Thoracic aorta (tissue), 2 donors: ENCODE measurements at regions not wholly inside any gene's neighbourhood (a gene's known extent, or its start where the extent isn't known, plus 50 kb on each side); places are given as distances from the start of the nearest gene placed in this dataset.

Source experiments
- ATAC-seq: fragments of 150-250 bp; one replicate; pipeline ENCODE4 v1.8.0; 2017; ENCODE audit warnings: low read depth; ENCODE audit not compliant: insufficient number of reproducible peaks, low FRiP score
- DNase-seq: peaks from one replicate; pipeline ENCODE4 v3.0.0-alpha.2; 2020; ENCODE audit warnings: low spot score
- H3K27ac ChIP-seq, 2 donors: fragments of 200-600 bp; sonication (generic); 1 replicate in 1 of 2; 2 replicates in 1 of 2; pipeline ENCODE4 v1.5.1; 2016; ENCODE audit warnings: mild to moderate bottlenecking in 2 of 2, moderate library complexity in 2 of 2
- H3K27me3 ChIP-seq: fragments of 200-600 bp; sonication (generic); replicated peaks from 2 replicates; pipeline ENCODE4 v1.6.0; 2016; ENCODE audit warnings: mild to moderate bottlenecking; ENCODE audit not compliant: insufficient read depth
- H3K36me3 ChIP-seq: fragments of 200-600 bp; sonication (generic); one replicate; pipeline ENCODE4 v1.5.1; 2016
- H3K4me1 ChIP-seq, 2 donors: fragments of 200-600 bp; sonication (generic); 1 replicate in 1 of 2; 2 replicates in 1 of 2; pipeline versions ENCODE4 v1.5.1 to v1.6.0; 2016; ENCODE audit warnings: low read depth in 2 of 2, mild to moderate bottlenecking in 1 of 2; ENCODE audit not compliant: control insufficient read depth in 1 of 2
- H3K4me3 ChIP-seq: fragments of 200-600 bp; sonication (generic); 2 replicates; pipeline ENCODE4 v1.5.1; 2016; ENCODE audit warnings: mild to moderate bottlenecking
- H3K9me3 ChIP-seq: fragments of 200-600 bp; sonication (generic); 2 replicates; pipeline ENCODE4 v1.5.1; 2016
- TF ChIP-seq, protein P1 (sequence below): fragments of 200-600 bp; sonication (generic); IDR thresholded peaks from one replicate; pipeline ENCODE4 v1.5.1; 2019; ENCODE audit warnings: antibody characterized with exemption

DNA sequence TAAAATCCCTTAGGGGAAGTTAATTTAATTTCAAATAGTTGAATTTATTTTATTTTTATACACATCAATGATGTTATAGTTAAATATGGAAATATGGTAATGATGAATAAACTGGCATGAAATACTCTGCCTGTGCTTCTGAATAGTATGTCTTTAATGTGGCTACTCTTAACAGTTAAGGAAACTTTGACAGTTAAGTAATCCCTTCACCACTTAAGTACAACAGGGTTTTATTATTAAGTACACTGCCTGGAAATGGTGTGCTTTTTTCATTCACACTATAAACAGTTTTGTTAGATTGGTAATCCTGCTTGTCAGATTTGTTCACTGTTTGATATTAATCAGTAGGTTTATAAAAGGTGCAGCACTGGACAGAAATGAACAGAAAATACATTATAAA lies 412.0 kb upstream of the ZEB2 start:
- Histone ChIP-seq H3K27ac (no peak overlapping the region), H3K36me3 (no peaks in the 10 kb centered on the region), H3K27me3 (no peaks in the 10 kb centered on the region), H3K4me1 (peaks cover 8 to 13% of the 10 kb centered on the region in 2 donors), H3K4me3 (no peak overlapping the region), H3K9me3 (peaks cover 10% of the 10 kb centered on the region)
- TF ChIP-seq, protein P1, sequence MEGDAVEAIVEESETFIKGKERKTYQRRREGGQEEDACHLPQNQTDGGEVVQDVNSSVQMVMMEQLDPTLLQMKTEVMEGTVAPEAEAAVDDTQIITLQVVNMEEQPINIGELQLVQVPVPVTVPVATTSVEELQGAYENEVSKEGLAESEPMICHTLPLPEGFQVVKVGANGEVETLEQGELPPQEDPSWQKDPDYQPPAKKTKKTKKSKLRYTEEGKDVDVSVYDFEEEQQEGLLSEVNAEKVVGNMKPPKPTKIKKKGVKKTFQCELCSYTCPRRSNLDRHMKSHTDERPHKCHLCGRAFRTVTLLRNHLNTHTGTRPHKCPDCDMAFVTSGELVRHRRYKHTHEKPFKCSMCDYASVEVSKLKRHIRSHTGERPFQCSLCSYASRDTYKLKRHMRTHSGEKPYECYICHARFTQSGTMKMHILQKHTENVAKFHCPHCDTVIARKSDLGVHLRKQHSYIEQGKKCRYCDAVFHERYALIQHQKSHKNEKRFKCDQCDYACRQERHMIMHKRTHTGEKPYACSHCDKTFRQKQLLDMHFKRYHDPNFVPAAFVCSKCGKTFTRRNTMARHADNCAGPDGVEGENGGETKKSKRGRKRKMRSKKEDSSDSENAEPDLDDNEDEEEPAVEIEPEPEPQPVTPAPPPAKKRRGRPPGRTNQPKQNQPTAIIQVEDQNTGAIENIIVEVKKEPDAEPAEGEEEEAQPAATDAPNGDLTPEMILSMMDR: no peak
- no peak for DNase-seq
- no peak for ATAC-seq

DNA sequence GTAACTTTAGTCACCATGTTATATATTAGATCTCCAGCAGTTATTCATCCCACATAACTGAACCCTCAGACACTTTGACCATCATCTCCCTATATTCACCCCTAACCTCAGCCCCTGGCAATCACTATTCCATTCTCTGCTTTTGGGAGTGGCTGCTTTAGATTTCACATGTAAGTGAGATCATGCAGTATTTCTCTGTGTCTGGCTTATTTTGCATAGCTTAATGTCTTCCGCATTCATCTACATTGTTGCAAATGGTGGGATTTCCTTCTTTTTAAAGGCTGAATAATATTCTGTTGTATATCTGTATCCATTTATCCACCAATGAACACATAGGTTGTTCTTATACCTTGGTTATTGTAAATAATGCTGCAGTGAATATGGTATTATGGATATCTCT lies 411.6 kb upstream of the ZEB2 start:
- ATAC-seq: no peak
- Histone ChIP-seq H3K27me3 (no peaks in the 10 kb centered on the region), H3K4me1 (peaks cover 8% of the 10 kb centered on the region in 2 donors), H3K36me3 (no peaks in the 10 kb centered on the region), H3K4me3 (no peak overlapping the region), H3K9me3 (peaks cover 10% of the 10 kb centered on the region), H3K27ac (no peak overlapping the region)
- no peak for DNase-seq
- TF ChIP-seq, protein P1: no peak

DNA sequence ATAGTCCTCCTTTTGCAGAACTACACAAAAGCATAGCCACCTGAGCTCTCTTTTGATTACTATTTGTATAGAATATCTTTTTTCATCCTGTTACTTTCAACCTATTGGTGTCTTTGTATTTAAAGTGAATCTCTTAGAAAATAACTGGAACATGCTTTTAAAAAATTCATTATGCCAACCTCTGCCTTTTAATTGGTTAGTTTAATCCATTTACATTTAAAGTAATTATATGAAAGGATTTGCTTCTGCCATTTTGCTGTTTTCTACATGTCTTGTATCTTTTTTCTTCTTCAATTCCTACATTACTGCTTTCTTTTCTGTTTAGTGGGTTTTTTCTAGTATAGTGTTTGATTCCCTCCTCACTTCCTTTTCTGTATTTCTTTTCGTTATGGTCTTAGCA lies 407.5 kb upstream of the ZEB2 start:
- H3K36me3 ChIP-seq: no peaks in the 10 kb centered on the region
- no peaks in the 10 kb centered on the region for H3K4me1 ChIP-seq
- H3K9me3 ChIP-seq: peaks cover 10% of the 10 kb centered on the region
- DNase-seq (no peak), ATAC-seq (no peak)
- H3K4me3 ChIP-seq: no peak overlapping the region
- H3K27me3 ChIP-seq: no peaks in the 10 kb centered on the region
- no peak overlapping the region for H3K27ac ChIP-seq
- TF ChIP-seq, protein P1: no peak

DNA sequence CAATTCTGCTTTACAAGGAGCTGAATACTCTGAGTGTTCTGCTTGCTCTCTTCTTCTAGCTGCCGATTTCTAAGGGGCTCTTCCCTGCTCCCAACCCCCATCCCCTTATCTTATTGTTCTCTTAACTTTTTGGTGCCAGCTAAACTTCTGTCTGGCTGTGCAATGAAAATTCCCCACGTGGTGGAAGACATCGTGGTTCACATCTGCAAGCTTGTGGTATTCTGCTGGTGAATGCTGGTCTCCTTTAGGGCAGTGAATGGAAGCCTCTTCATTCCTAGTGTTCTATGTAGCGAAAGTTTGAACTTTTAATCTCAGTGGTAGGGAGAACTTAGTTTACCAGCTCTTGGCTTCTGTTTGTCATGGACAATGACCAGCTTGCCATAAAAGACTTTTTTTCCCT lies 406.0 kb upstream of the ZEB2 start:
- H3K4me3 ChIP-seq: no peak overlapping the region
- no peaks in the 10 kb centered on the region for H3K27me3 ChIP-seq
- TF ChIP-seq, protein P1: no peak
- H3K27ac ChIP-seq: no peak overlapping the region
- H3K36me3 ChIP-seq: no peaks in the 10 kb centered on the region
- no peaks in the 10 kb centered on the region for H3K4me1 ChIP-seq
- ATAC-seq: no peak
- H3K9me3 ChIP-seq: peaks cover 10% of the 10 kb centered on the region
- DNase-seq: no peak

DNA sequence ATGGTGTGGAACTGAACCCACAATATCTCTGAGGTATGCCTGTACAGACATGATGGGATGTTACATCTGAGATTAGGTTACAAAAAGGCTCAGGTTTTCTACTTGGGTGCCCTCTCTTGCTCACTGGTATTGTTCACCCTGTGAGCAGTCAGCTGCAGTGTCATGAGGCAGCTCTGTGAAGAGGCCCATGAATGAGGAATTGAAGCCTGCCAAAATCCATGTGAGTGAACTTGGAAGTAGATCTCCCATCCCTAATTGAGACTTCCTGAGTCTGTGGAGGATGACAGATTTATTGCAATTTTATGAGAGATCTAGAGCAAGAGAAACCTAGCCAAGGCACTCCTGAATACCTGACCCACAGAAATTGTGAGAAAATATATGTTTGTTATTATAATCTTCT lies 404.9 kb upstream of the ZEB2 start:
- Histone ChIP-seq H3K27ac (no peak overlapping the region), H3K27me3 (no peaks in the 10 kb centered on the region), H3K4me3 (no peak overlapping the region), H3K4me1 (no peaks in the 10 kb centered on the region), H3K36me3 (no peaks in the 10 kb centered on the region), H3K9me3 (peaks cover 10% of the 10 kb centered on the region)
- DNase-seq (no peak), ATAC-seq (no peak)
- TF ChIP-seq, protein P1: no peak
